Keratinocyte (primary cell): ENCODE measurements at regions not wholly inside any gene's neighbourhood (a gene's known extent, or its start where the extent isn't known, plus 50 kb on each side); places are given as distances from the start of the nearest gene placed in this dataset.

ENCODE experiments used
- EZH2 ChIP-seq: IDR thresholded peaks from one replicate; pipeline ENCODE4 v1.6.1; 2012; ENCODE audit warnings: inconsistent platforms, mild to moderate bottlenecking, low read length, moderate library complexity
- TF ChIP-seq, protein P1 (sequence below), 3 experiments: IDR thresholded peaks in 1 of 3; conservative IDR thresholded peaks in 1 of 3; optimal IDR thresholded peaks in 1 of 3; 2 replicates in 2 of 3; 3 replicates in 1 of 3; pipeline versions ENCODE3 to v1.5.1; 2011; ENCODE audit warnings: low read length in 3 of 3, mild to moderate bottlenecking in 3 of 3, moderate library complexity in 2 of 3, control low read depth in 1 of 3, inconsistent platforms in 1 of 3; ENCODE audit not compliant: insufficient read depth in 2 of 3; ENCODE audit errors: extremely low read depth in 1 of 3

DNA sequence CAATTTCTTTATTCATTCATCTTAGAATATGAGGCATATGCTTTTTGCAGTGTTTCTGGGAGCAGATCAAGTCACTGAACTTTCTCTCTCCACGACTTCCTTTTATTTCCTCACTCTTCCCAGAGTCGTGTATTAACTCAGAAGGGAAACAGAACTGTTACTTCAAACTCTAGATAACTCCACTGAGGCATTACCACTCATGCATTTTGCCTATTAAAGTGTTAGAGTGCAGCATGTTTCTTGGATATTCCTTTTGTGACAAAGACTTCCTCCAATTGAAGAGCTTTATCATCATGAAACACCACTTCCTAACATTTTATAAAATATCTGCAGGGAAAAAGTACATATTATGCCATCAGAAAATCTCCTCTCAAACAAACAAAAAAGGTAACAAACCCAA lies 797.4 kb upstream of the COBL start:
- TF ChIP-seq, protein P1, sequence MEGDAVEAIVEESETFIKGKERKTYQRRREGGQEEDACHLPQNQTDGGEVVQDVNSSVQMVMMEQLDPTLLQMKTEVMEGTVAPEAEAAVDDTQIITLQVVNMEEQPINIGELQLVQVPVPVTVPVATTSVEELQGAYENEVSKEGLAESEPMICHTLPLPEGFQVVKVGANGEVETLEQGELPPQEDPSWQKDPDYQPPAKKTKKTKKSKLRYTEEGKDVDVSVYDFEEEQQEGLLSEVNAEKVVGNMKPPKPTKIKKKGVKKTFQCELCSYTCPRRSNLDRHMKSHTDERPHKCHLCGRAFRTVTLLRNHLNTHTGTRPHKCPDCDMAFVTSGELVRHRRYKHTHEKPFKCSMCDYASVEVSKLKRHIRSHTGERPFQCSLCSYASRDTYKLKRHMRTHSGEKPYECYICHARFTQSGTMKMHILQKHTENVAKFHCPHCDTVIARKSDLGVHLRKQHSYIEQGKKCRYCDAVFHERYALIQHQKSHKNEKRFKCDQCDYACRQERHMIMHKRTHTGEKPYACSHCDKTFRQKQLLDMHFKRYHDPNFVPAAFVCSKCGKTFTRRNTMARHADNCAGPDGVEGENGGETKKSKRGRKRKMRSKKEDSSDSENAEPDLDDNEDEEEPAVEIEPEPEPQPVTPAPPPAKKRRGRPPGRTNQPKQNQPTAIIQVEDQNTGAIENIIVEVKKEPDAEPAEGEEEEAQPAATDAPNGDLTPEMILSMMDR (optimal IDR thresholded peaks at IDR 0.05 in 1 of 3, IDR thresholded peaks at IDR 0.05 in 1 of 3, conservative IDR thresholded peaks at IDR 0.05 in 1 of 3; ENCODE audit: extremely low read depth in 1 of 3, insufficient read depth in 2 of 3, low read length in 3 of 3) = no peak
- TF ChIP-seq EZH2 = no peak
